B cell (primary cell): ENCODE measurements at regions not wholly inside any gene's neighbourhood (a gene's known extent, or its start where the extent isn't known, plus 50 kb on each side); places are given as distances from the start of the nearest gene placed in this dataset.

Experiments used
- ATAC-seq: fragments of 200-7000 bp; cut with Tn5 transposase; one replicate; pipeline ENCODE4 v1.10.0; 2021; ENCODE audit warnings: low read depth, mild to moderate bottlenecking, moderate number of reproducible peaks, moderate library complexity
- CTCF ChIA-PET: fragments of 350-600 bp; sonication (Branson Sonifier 250); formaldehyde crosslinking; loops from one replicate; lab custom pipeline; 2021; ENCODE audit warnings: antibody characterized with exemption, inconsistent platforms; lab: Charles Lee
- POLR2A ChIA-PET: fragments of 350-600 bp; sonication (Branson Sonifier 250); formaldehyde crosslinking; loops from one replicate; lab custom pipeline; 2021; ENCODE audit warnings: antibody characterized with exemption; lab: Charles Lee
- DNase-seq: peaks from one replicate; pipeline ENCODE4 v3.0.0; 2013
- H2AFZ ChIP-seq: 2 replicates; pipeline ENCODE4 v1.6.1; 2012; ENCODE audit warnings: mild to moderate bottlenecking, low read depth, low read length; ENCODE audit not compliant: insufficient read depth, poor library complexity, severe bottlenecking
- H3K27ac ChIP-seq, 2 donors: 1 replicate in 1 of 2; 2 replicates in 1 of 2; pipeline ENCODE4 v1.5.1; 2012 to 2013; ENCODE audit warnings: low read length in 2 of 2, mild to moderate bottlenecking in 2 of 2, moderate library complexity in 1 of 2
- H3K27me3 ChIP-seq, 4 experiments: fragments of 200-600 bp in 1 of 4; sonication (generic) in 1 of 4; replicated peaks in 1 of 4; 1 replicate in 2 of 4; 2 replicates in 2 of 4; pipeline versions ENCODE4 v1.6.1 to v1.7.0; 2013 to 2016; ENCODE audit warnings: low read length in 3 of 4, mild to moderate bottlenecking in 2 of 4, mixed read lengths in 1 of 4, moderate library complexity in 1 of 4; ENCODE audit not compliant: insufficient read depth in 4 of 4, control insufficient read depth in 3 of 4; ENCODE audit errors: control extremely low read depth in 1 of 4
- H3K36me3 ChIP-seq, 2 experiments: replicated peaks in 1 of 2; 1 replicate in 1 of 2; 2 replicates in 1 of 2; pipeline versions ENCODE4 v1.6.1 to v1.7.1; 2013; ENCODE audit warnings: low read length in 1 of 2; ENCODE audit not compliant: insufficient read depth in 2 of 2, control insufficient read depth in 1 of 2; ENCODE audit errors: control extremely low read depth in 1 of 2, extremely low read depth in 1 of 2
- H3K4me1 ChIP-seq, 2 donors: fragments of 200-600 bp in 1 of 2; sonication (generic) in 1 of 2; 1 replicate in 1 of 2; 2 replicates in 1 of 2; pipeline versions ENCODE4 v1.5.1 to v1.6.1; 2013 to 2017; ENCODE audit warnings: low read length in 2 of 2; ENCODE audit not compliant: control insufficient read depth in 2 of 2, insufficient read depth in 2 of 2
- H3K4me2 ChIP-seq: replicated peaks from 2 replicates; pipeline ENCODE3; 2012; ENCODE audit warnings: mild to moderate bottlenecking, low read depth, low read length; ENCODE audit not compliant: poor library complexity, severe bottlenecking
- H3K4me3 ChIP-seq, 5 experiments: fragments of 200-600 bp in 1 of 5; sonication (generic) in 1 of 5; 1 replicate in 3 of 5; 2 replicates in 2 of 5; pipeline versions ENCODE4 v1.5.1 to v1.7.0; 2011 to 2016; ENCODE audit warnings: low read length in 4 of 5, mild to moderate bottlenecking in 4 of 5, low read depth in 2 of 5, control low read depth in 1 of 5, moderate library complexity in 1 of 5; ENCODE audit not compliant: insufficient read depth in 1 of 5; ENCODE audit errors: control extremely low read depth in 1 of 5, extremely low read depth in 1 of 5
- H3K79me2 ChIP-seq: fragments of 200-600 bp; sonication (generic); one replicate; pipeline ENCODE4 v1.6.0; 2016; ENCODE audit warnings: low read length; ENCODE audit not compliant: control insufficient read depth, insufficient read depth
- H3K9ac ChIP-seq: fragments of 200-600 bp; sonication (generic); 2 replicates; pipeline ENCODE4 v1.6.1; 2017; ENCODE audit warnings: mild to moderate bottlenecking, low read length, moderate library complexity
- H3K9me3 ChIP-seq, 3 donors: one replicate each; pipeline versions ENCODE4 v1.6.1 to v1.7.1; 2013; ENCODE audit warnings: low read length in 2 of 3; ENCODE audit not compliant: control insufficient read depth in 2 of 3, insufficient read depth in 1 of 3; ENCODE audit errors: control extremely low read depth in 1 of 3
- H4K20me1 ChIP-seq: 2 replicates; pipeline ENCODE4 v1.6.0; 2012; ENCODE audit warnings: mild to moderate bottlenecking, low read length; ENCODE audit not compliant: insufficient read depth, control insufficient read depth, poor library complexity, severe bottlenecking
- H3K27ac Mint-ChIP-seq: one replicate; pipeline ENCODE4 v1.8.0; 2021; ENCODE audit warnings: mixed read lengths
- H3K27me3 Mint-ChIP-seq: one replicate; pipeline ENCODE4 v1.8.0; 2021; ENCODE audit warnings: mixed read lengths
- H3K4me1 Mint-ChIP-seq: one replicate; pipeline ENCODE4 v1.8.0; 2021; ENCODE audit warnings: mixed read lengths
- H3K4me3 Mint-ChIP-seq: one replicate; pipeline ENCODE4 v1.8.0; 2021; ENCODE audit warnings: mixed read lengths
- H3K9me3 Mint-ChIP-seq: one replicate; pipeline ENCODE4 v1.8.0; 2022; ENCODE audit warnings: mixed read lengths; ENCODE audit not compliant: insufficient read depth
- CTCF ChIP-seq: fragments of 200-600 bp; IDR thresholded peaks from one replicate; pipeline ENCODE4 v1.8.0; 2022; ENCODE audit warnings: antibody characterized with exemption, mild to moderate bottlenecking
- EZH2 ChIP-seq: IDR thresholded peaks from 2 replicates; pipeline ENCODE4 v1.6.1; 2012; ENCODE audit warnings: borderline replicate concordance, low read depth, mild to moderate bottlenecking, moderate library complexity, low read length; ENCODE audit not compliant: insufficient read depth, poor library complexity, severe bottlenecking
- WGBS: methylation state at CpG from one replicate; pipeline ENCODE4 v1.1.5; 2013; ENCODE audit warnings: missing lambda C conversion rate; ENCODE audit not compliant: insufficient coverage; 5-methylcytosine and 5-hydroxymethylcytosine counted together
- intact Hi-C: fragments of 100-400 bp; cut with micrococcal nuclease; formaldehyde crosslinking; loops from one replicate; pipeline ENCODE4 v1.10.0; 2022

GRCh38 chr15:38857814-38858213, 293.2 kb upstream of the RASGRP1 start:
- CTCF ChIA-PET = no interaction called here
- WGBS = 36% methylated on average over 1 of the region's 1 CpG
- no peaks in the 10 kb centered on the region for H4K20me1 ChIP-seq
- no peak overlapping the region for H3K4me3 ChIP-seq
- H3K9ac ChIP-seq = no peak overlapping the region
- Mint-ChIP-seq H3K27ac (no peak overlapping the region), H3K4me3 (no peak overlapping the region), H3K27me3 (peaks cover 7% of the 10 kb centered on the region), H3K9me3 (no peaks in the 10 kb centered on the region), H3K4me1 (no peaks in the 10 kb centered on the region)
- H3K27ac ChIP-seq = no peak overlapping the region
- TF ChIP-seq EZH2 (no peak), CTCF (no peak)
- H2AFZ ChIP-seq = no peak overlapping the region
- H3K27me3 ChIP-seq = no peaks in the 10 kb centered on the region
- no peaks in the 10 kb centered on the region for H3K4me1 ChIP-seq
- POLR2A ChIA-PET = no interaction called here
- H3K4me2 ChIP-seq = no peak overlapping the region
- ATAC-seq = no peak
- DNase-seq = no peak
- intact Hi-C loops = no loop called here
- H3K79me2 ChIP-seq = no peaks in the 10 kb centered on the region
- H3K9me3 ChIP-seq = no peaks in the 10 kb centered on the region
- H3K36me3 ChIP-seq = no peaks in the 10 kb centered on the region

GRCh38 chr15:38859574-38859973, 295.0 kb upstream of the RASGRP1 start:
- ATAC-seq = no peak
- ChIA-PET CTCF (no interaction called here), POLR2A (no interaction called here)
- TF ChIP-seq CTCF = no peak
- no peak for TF ChIP-seq EZH2
- H2AFZ ChIP-seq = no peak overlapping the region
- no peaks in the 10 kb centered on the region for H3K9me3 ChIP-seq
- Mint-ChIP-seq H3K9me3 (no peaks in the 10 kb centered on the region), H3K27ac (no peak overlapping the region), H3K27me3 (peaks cover 3% of the 10 kb centered on the region), H3K4me3 (no peak overlapping the region), H3K4me1 (no peaks in the 10 kb centered on the region)
- no CpG with 5 or more reads among the region's 2 CpGs for WGBS
- no peak overlapping the region for H3K27ac ChIP-seq
- H3K4me3 ChIP-seq = no peak overlapping the region
- no peaks in the 10 kb centered on the region for H3K27me3 ChIP-seq
- H3K4me2 ChIP-seq = no peak overlapping the region
- H3K9ac ChIP-seq = no peak overlapping the region
- no peaks in the 10 kb centered on the region for H3K79me2 ChIP-seq
- intact Hi-C loops = no loop called here
- H4K20me1 ChIP-seq = no peaks in the 10 kb centered on the region
- DNase-seq = no peak
- no peaks in the 10 kb centered on the region for H3K36me3 ChIP-seq
- H3K4me1 ChIP-seq = no peaks in the 10 kb centered on the region
